OCI-LY3 (cell line): ENCODE measurements at regions not wholly inside any gene's neighbourhood (a gene's known extent, or its start where the extent isn't known, plus 50 kb on each side); places are given as distances from the start of the nearest gene placed in this dataset.

Source experiments
- H2AFZ ChIP-seq: fragments of 200-600, 300-600 bp; shearing (Covaris generic); 2 replicates; pipeline ENCODE4 v1.6.0; 2014; ENCODE audit warnings: antibody characterized with exemption, low read depth, low read length
- H3K27ac ChIP-seq: fragments of 200-600, 300-600 bp; sonication (generic); 2 replicates; pipeline ENCODE4 v1.5.1; 2014; ENCODE audit warnings: mild to moderate bottlenecking, low read length, moderate library complexity, mixed read lengths
- H3K27me3 ChIP-seq: fragments of 200-600, 300-600 bp; sonication (generic); 2 replicates; pipeline ENCODE4 v1.6.1; 2014; ENCODE audit warnings: low read depth, low read length, mixed read lengths
- H3K36me3 ChIP-seq: fragments of 200-600, 300-600 bp; sonication (generic); replicated peaks from 2 replicates; pipeline ENCODE3; 2014; ENCODE audit warnings: low read depth, low read length, mixed read lengths
- H3K4me1 ChIP-seq: fragments of 300-600, 200-600 bp; sonication (generic); 2 replicates; pipeline ENCODE4 v1.6.1; 2014; ENCODE audit warnings: low read length, mixed read lengths
- H3K4me2 ChIP-seq: fragments of 200-600, 300-600 bp; sonication (generic); 2 replicates; pipeline ENCODE4 v1.6.1; 2014; ENCODE audit warnings: low read length, mixed read lengths
- H3K4me3 ChIP-seq: fragments of 300-600, 200-600 bp; sonication (generic); 2 replicates; pipeline ENCODE4 v1.5.1; 2014; ENCODE audit warnings: antibody characterized with exemption, mild to moderate bottlenecking, low read length, moderate library complexity
- H3K79me2 ChIP-seq: fragments of 300-600, 200-600 bp; shearing (Covaris generic); 2 replicates; pipeline ENCODE4 v1.6.1; 2014; ENCODE audit warnings: mild to moderate bottlenecking, low read length, mixed read lengths
- H3K9ac ChIP-seq: fragments of 300-600, 200-600 bp; shearing (Covaris generic); 2 replicates; pipeline ENCODE4 v1.6.0; 2014; ENCODE audit warnings: mild to moderate bottlenecking, low read length, moderate library complexity
- H3K9me3 ChIP-seq: fragments of 200-600, 300-600 bp; shearing (Covaris generic); 2 replicates; pipeline ENCODE4 v1.6.1; 2014; ENCODE audit warnings: low read length, mixed read lengths; ENCODE audit not compliant: insufficient read depth
- H4K20me1 ChIP-seq: fragments of 200-600, 300-600 bp; sonication (generic); 2 replicates; pipeline ENCODE4 v1.6.1; 2016; ENCODE audit warnings: low read length, mixed read lengths; ENCODE audit not compliant: insufficient read depth
- CTCF ChIP-seq: fragments of 200-600, 300-600 bp; sonication (generic); IDR thresholded peaks from 2 replicates; pipeline ENCODE4 v1.5.1; 2014; ENCODE audit warnings: antibody characterized with exemption, low read length, low read depth
- EZH2phosphoT487 ChIP-seq: fragments of 200-600 bp; shearing (Covaris generic); IDR thresholded peaks from 2 replicates; pipeline ENCODE4 v1.6.1; 2018; ENCODE audit warnings: antibody characterized with exemption, mixed run types, low read depth

GRCh38 chr13:75170311-75170710 is 311.7 kb downstream of the TBC1D4 start:
- Histone ChIP-seq H3K36me3 (no peaks in the 10 kb centered on the region), H3K4me2 (no peak overlapping the region), H3K79me2 (no peaks in the 10 kb centered on the region), H3K9me3 (no peaks in the 10 kb centered on the region), H3K4me3 (no peak overlapping the region), H3K9ac (no peak overlapping the region), H3K27me3 (no peaks in the 10 kb centered on the region), H2AFZ (no peak overlapping the region), H4K20me1 (no peaks in the 10 kb centered on the region), H3K4me1 (no peaks in the 10 kb centered on the region), H3K27ac (no peak overlapping the region)
- TF ChIP-seq CTCF (no peak), EZH2phosphoT487 (no peak)

- Histone ChIP-seq H3K4me3 (no peak overlapping the region), H3K36me3 (no peaks in the 10 kb centered on the region), H3K79me2 (no peaks in the 10 kb centered on the region), H3K9me3 (no peaks in the 10 kb centered on the region), H3K4me1 (no peaks in the 10 kb centered on the region), H3K4me2 (no peak overlapping the region), H3K27ac (no peak overlapping the region), H3K9ac (no peak overlapping the region), H2AFZ (no peak overlapping the region), H3K27me3 (no peaks in the 10 kb centered on the region), H4K20me1 (no peaks in the 10 kb centered on the region)
- TF ChIP-seq CTCF, result no peak
- TF ChIP-seq EZH2phosphoT487, result no peak
Observed at GRCh38 chr13:75165543-75166230, 316.3 kb downstream of the TBC1D4 start.

- Histone ChIP-seq H3K36me3 (no peaks in the 10 kb centered on the region), H3K9me3 (no peaks in the 10 kb centered on the region), H3K27me3 (no peaks in the 10 kb centered on the region), H3K79me2 (no peaks in the 10 kb centered on the region), H4K20me1 (no peaks in the 10 kb centered on the region), H3K4me1 (no peaks in the 10 kb centered on the region), H2AFZ (no peak overlapping the region), H3K9ac (no peak overlapping the region), H3K4me3 (no peak overlapping the region), H3K4me2 (no peak overlapping the region), H3K27ac (no peak overlapping the region)
- no peak for TF ChIP-seq CTCF
- TF ChIP-seq EZH2phosphoT487, result no peak
Observed at GRCh38 chr13:75161804-75162203, 320.2 kb downstream of the TBC1D4 start.

GRCh38 chr13:75160984-75161383 is 321.0 kb downstream of the TBC1D4 start:
- H3K36me3 ChIP-seq, result no peaks in the 10 kb centered on the region
- H3K4me1 ChIP-seq, result no peaks in the 10 kb centered on the region
- no peaks in the 10 kb centered on the region for H3K79me2 ChIP-seq
- H3K9me3 ChIP-seq, result no peaks in the 10 kb centered on the region
- H2AFZ ChIP-seq, result no peak overlapping the region
- H4K20me1 ChIP-seq, result no peaks in the 10 kb centered on the region
- H3K9ac ChIP-seq, result no peak overlapping the region
- no peak for TF ChIP-seq EZH2phosphoT487
- no peak for TF ChIP-seq CTCF
- no peak overlapping the region for H3K4me2 ChIP-seq
- H3K27ac ChIP-seq, result no peak overlapping the region
- H3K27me3 ChIP-seq, result no peaks in the 10 kb centered on the region
- no peak overlapping the region for H3K4me3 ChIP-seq
